ENCODE measurements at regions not wholly inside any gene's neighbourhood (a gene's known extent, or its start where the extent isn't known, plus 50 kb on each side); places are given as distances from the start of the nearest gene placed in this dataset.

GRCh38 chrX:124938715-124939114, 381.0 kb upstream of the TEX13C start:
- H3K36me3 ChIP-seq (ENCODE audit: insufficient read depth, low read length) = no peaks in the 10 kb centered on the region
- DNase-seq = no peak
- H3K4me1 ChIP-seq (ENCODE audit: insufficient read depth, low read length) = no peaks in the 10 kb centered on the region
- H3K9me3 Mint-ChIP-seq = no peaks in the 10 kb centered on the region
- intact Hi-C loops (cut with micrococcal nuclease) = no loop called here
- H3K27me3 Mint-ChIP-seq = peaks cover 0 to 2% of the 10 kb centered on the region in 2 donors
- H3K27ac ChIP-seq (ENCODE audit: low read depth, low read length) = no peak overlapping the region
- H3K9me3 ChIP-seq (ENCODE audit: control insufficient read depth in 1 of 2, low read length in 2 of 2) = no peaks in the 10 kb centered on the region
- H3K4me3 Mint-ChIP-seq = no peak overlapping the region
- no peaks in the 10 kb centered on the region for H3K36me3 Mint-ChIP-seq
- ChIA-PET POLR2A (ENCODE audit: partially characterized antibody) (no interaction called here), CTCF (ENCODE audit: partially characterized antibody) (no interaction called here)
- no peak overlapping the region for H3K4me3 ChIP-seq (ENCODE audit: low read length in 2 of 2)
- H3K27me3 ChIP-seq (ENCODE audit: insufficient read depth, low read length) = no peaks in the 10 kb centered on the region
- H3K4me1 Mint-ChIP-seq = no peaks in the 10 kb centered on the region
- no peak overlapping the region for H3K27ac Mint-ChIP-seq

- Mint-ChIP-seq H3K4me3 (no peak overlapping the region), H3K27me3 (no peaks in the 10 kb centered on the region), H3K9me3 (no peaks in the 10 kb centered on the region), H3K36me3 (no peaks in the 10 kb centered on the region), H3K27ac (no peak overlapping the region), H3K4me1 (no peaks in the 10 kb centered on the region)
- no peaks in the 10 kb centered on the region for H3K9me3 ChIP-seq (ENCODE audit: control insufficient read depth in 1 of 2, low read length in 2 of 2)
- POLR2A ChIA-PET (ENCODE audit: partially characterized antibody) = no interaction called here
- no peak for DNase-seq
- H3K4me3 ChIP-seq (ENCODE audit: low read length in 2 of 2) = no peak overlapping the region
- H3K27me3 ChIP-seq (ENCODE audit: insufficient read depth, low read length) = no peaks in the 10 kb centered on the region
- CTCF ChIA-PET (ENCODE audit: partially characterized antibody) = no interaction called here
- intact Hi-C loops (cut with micrococcal nuclease) = no loop called here
- no peak overlapping the region for H3K27ac ChIP-seq (ENCODE audit: low read depth, low read length)
- H3K4me1 ChIP-seq (ENCODE audit: insufficient read depth, low read length) = no peaks in the 10 kb centered on the region
- no peaks in the 10 kb centered on the region for H3K36me3 ChIP-seq (ENCODE audit: insufficient read depth, low read length)
Observed at GRCh38 chrX:124940531-124940930, 379.1 kb upstream of the TEX13C start.

GRCh38 chrX:124954402-124954801, 365.3 kb upstream of the TEX13C start:
- H3K4me3 ChIP-seq (ENCODE audit: low read length in 2 of 2) = no peak overlapping the region
- CTCF ChIA-PET (ENCODE audit: partially characterized antibody) = interaction anchor here (1.3 kb wide), 1 partner anchor 10 kb away, joined by 3 read pairs; no protein-coding TSS in a partner anchor
- Mint-ChIP-seq H3K4me1 (no peaks in the 10 kb centered on the region), H3K36me3 (no peaks in the 10 kb centered on the region), H3K9me3 (peaks cover 0 to 3% (median 0%) of the 10 kb centered on the region in 8 donors), H3K27me3 (peaks cover 0 to 1% of the 10 kb centered on the region in 2 donors), H3K27ac (no peak overlapping the region), H3K4me3 (no peak overlapping the region)
- H3K4me1 ChIP-seq (ENCODE audit: insufficient read depth, low read length) = no peaks in the 10 kb centered on the region
- intact Hi-C loops (cut with micrococcal nuclease) = no loop called here
- no peak overlapping the region for H3K27ac ChIP-seq (ENCODE audit: low read depth, low read length)
- no peaks in the 10 kb centered on the region for H3K9me3 ChIP-seq (ENCODE audit: control insufficient read depth in 1 of 2, low read length in 2 of 2)
- POLR2A ChIA-PET (ENCODE audit: partially characterized antibody) = no interaction called here
- H3K27me3 ChIP-seq (ENCODE audit: insufficient read depth, low read length) = no peaks in the 10 kb centered on the region
- DNase-seq = no peak
- H3K36me3 ChIP-seq (ENCODE audit: insufficient read depth, low read length) = no peaks in the 10 kb centered on the region

GRCh38 chrX:124960454-124960853, 359.2 kb upstream of the TEX13C start:
- intact Hi-C loops (cut with micrococcal nuclease) = no loop called here
- no peaks in the 10 kb centered on the region for H3K4me1 Mint-ChIP-seq
- no peaks in the 10 kb centered on the region for H3K4me1 ChIP-seq (ENCODE audit: insufficient read depth, low read length)
- no peak overlapping the region for H3K27ac ChIP-seq (ENCODE audit: low read depth, low read length)
- H3K36me3 ChIP-seq (ENCODE audit: insufficient read depth, low read length) = no peaks in the 10 kb centered on the region
- no peak overlapping the region for H3K4me3 Mint-ChIP-seq
- ChIA-PET CTCF (ENCODE audit: partially characterized antibody) (no interaction called here), POLR2A (ENCODE audit: partially characterized antibody) (no interaction called here)
- H3K9me3 ChIP-seq (ENCODE audit: control insufficient read depth in 1 of 2, low read length in 2 of 2) = no peaks in the 10 kb centered on the region
- no peaks in the 10 kb centered on the region for H3K9me3 Mint-ChIP-seq
- DNase-seq = no peak
- H3K36me3 Mint-ChIP-seq = no peaks in the 10 kb centered on the region
- no peak overlapping the region for H3K27ac Mint-ChIP-seq
- H3K4me3 ChIP-seq (ENCODE audit: low read length in 2 of 2) = no peak overlapping the region
- H3K27me3 ChIP-seq (ENCODE audit: insufficient read depth, low read length) = no peaks in the 10 kb centered on the region
- H3K27me3 Mint-ChIP-seq = peaks cover 0 to 2% of the 10 kb centered on the region in 2 donors

- Histone ChIP-seq H3K4me3 (ENCODE audit: low read length in 2 of 2) (no peak within 1 kb of the TSS), H3K9me3 (ENCODE audit: control insufficient read depth in 1 of 2, low read length in 2 of 2) (no peaks in the 10 kb centered on the region), H3K36me3 (ENCODE audit: insufficient read depth, low read length) (no peaks in the 10 kb centered on the region), H3K27ac (ENCODE audit: low read depth, low read length) (no peak within 1 kb of the TSS), H3K27me3 (ENCODE audit: insufficient read depth, low read length) (no peaks in the 10 kb centered on the region), H3K4me1 (ENCODE audit: insufficient read depth, low read length) (no peaks in the 10 kb centered on the region)
- Mint-ChIP-seq H3K36me3 (no peaks in the 10 kb centered on the region), H3K9me3 (no peaks in the 10 kb centered on the region), H3K27me3 (peaks cover 4 to 5% of the 10 kb centered on the region in 2 donors), H3K4me3 (no peak within 1 kb of the TSS), H3K4me1 (no peaks in the 10 kb centered on the region), H3K27ac (no peak within 1 kb of the TSS)
- no peak for DNase-seq
- ChIA-PET CTCF (ENCODE audit: partially characterized antibody) (no interaction called here), POLR2A (ENCODE audit: partially characterized antibody) (no interaction called here)
- intact Hi-C loops (cut with micrococcal nuclease) = no loop called here
Observed at GRCh38 chrX:124963717-124964116, 356.0 kb upstream of the TEX13C start, which contains the start of gene TENM1. TENM1 (minus strand) TSS chrX:124963817.

- POLR2A ChIA-PET (ENCODE audit: partially characterized antibody) = no interaction called here
- no peaks in the 10 kb centered on the region for H3K36me3 ChIP-seq (ENCODE audit: insufficient read depth, low read length)
- no peak overlapping the region for H3K27ac Mint-ChIP-seq
- no peaks in the 10 kb centered on the region for H3K27me3 Mint-ChIP-seq
- H3K36me3 Mint-ChIP-seq = no peaks in the 10 kb centered on the region
- CTCF ChIA-PET (ENCODE audit: partially characterized antibody) = no interaction called here
- no peaks in the 10 kb centered on the region for H3K4me1 ChIP-seq (ENCODE audit: insufficient read depth, low read length)
- no peaks in the 10 kb centered on the region for H3K9me3 ChIP-seq (ENCODE audit: control insufficient read depth in 1 of 2, low read length in 2 of 2)
- H3K4me1 Mint-ChIP-seq = no peaks in the 10 kb centered on the region
- DNase-seq = no peak
- H3K27me3 ChIP-seq (ENCODE audit: insufficient read depth, low read length) = no peaks in the 10 kb centered on the region
- intact Hi-C loops (cut with micrococcal nuclease) = no loop called here
- no peak overlapping the region for H3K27ac ChIP-seq (ENCODE audit: low read depth, low read length)
- no peak overlapping the region for H3K4me3 ChIP-seq (ENCODE audit: low read length in 2 of 2)
- no peaks in the 10 kb centered on the region for H3K9me3 Mint-ChIP-seq
- no peak overlapping the region for H3K4me3 Mint-ChIP-seq
Observed at GRCh38 chrX:124975456-124975855, 344.2 kb upstream of the TEX13C start.

- no peak overlapping the region for H3K4me3 ChIP-seq (ENCODE audit: low read length in 2 of 2)
- H3K27me3 Mint-ChIP-seq = peaks cover 0 to 1% of the 10 kb centered on the region in 2 donors
- no peaks in the 10 kb centered on the region for H3K27me3 ChIP-seq (ENCODE audit: insufficient read depth, low read length)
- POLR2A ChIA-PET (ENCODE audit: partially characterized antibody) = no interaction called here
- H3K4me3 Mint-ChIP-seq = no peak overlapping the region
- H3K36me3 ChIP-seq (ENCODE audit: insufficient read depth, low read length) = no peaks in the 10 kb centered on the region
- intact Hi-C loops (cut with micrococcal nuclease) = no loop called here
- H3K36me3 Mint-ChIP-seq = no peaks in the 10 kb centered on the region
- DNase-seq = peak in 1 of 5 donors; percentile 10
- no peaks in the 10 kb centered on the region for H3K4me1 ChIP-seq (ENCODE audit: insufficient read depth, low read length)
- H3K4me1 Mint-ChIP-seq = no peaks in the 10 kb centered on the region
- H3K9me3 Mint-ChIP-seq = no peaks in the 10 kb centered on the region
- H3K27ac Mint-ChIP-seq = no peak overlapping the region
- no peak overlapping the region for H3K27ac ChIP-seq (ENCODE audit: low read depth, low read length)
- CTCF ChIA-PET (ENCODE audit: partially characterized antibody) = no interaction called here
- H3K9me3 ChIP-seq (ENCODE audit: control insufficient read depth in 1 of 2, low read length in 2 of 2) = no peaks in the 10 kb centered on the region
Observed at GRCh38 chrX:124981420-124981819, 338.3 kb upstream of the TEX13C start.

Data from CD4-positive, alpha-beta memory T cell (primary cell).